ENCODE measurements at regions not wholly inside any gene's neighbourhood (a gene's known extent, or its start where the extent isn't known, plus 50 kb on each side); places are given as distances from the start of the nearest gene placed in this dataset.

GRCh38 chr22:46064966-46065666 lies 85.2 kb upstream of the PPARA start:
- no peak for DNase-seq

- DNase-seq = no peak
These were observed 84.5 kb upstream of the PPARA start for GRCh38 chr22:46065691-46066454.

GRCh38 chr22:46066691-46067090 lies 83.6 kb upstream of the PPARA start:
- DNase-seq = no peak

GRCh38 chr22:46067159-46068111 lies 82.9 kb upstream of the PPARA start:
- DNase-seq = no peak

GRCh38 chr22:46068181-46068592 lies 82.1 kb upstream of the PPARA start:
- DNase-seq = no peak

- no peak for DNase-seq
These were observed 81.5 kb upstream of the PPARA start for GRCh38 chr22:46068593-46069491.

GRCh38 chr22:46069521-46070214 lies 80.7 kb upstream of the PPARA start:
- DNase-seq = peak in 52 of 56 donors; percentile 49 to 94 (median 84)

GRCh38 chr22:46070215-46070802 lies 80.0 kb upstream of the PPARA start:
- no peak for DNase-seq

GRCh38 chr22:46070803-46071450 lies 79.4 kb upstream of the PPARA start:
- peak in 24 of 56 donors; percentile 59 to 96 (median 90) for DNase-seq

- DNase-seq = peak in 53 of 56 donors; percentile 55 to 96 (median 87)
These were observed 78.7 kb upstream of the PPARA start for GRCh38 chr22:46071451-46072109.

- no peak for DNase-seq
These were observed 78.0 kb upstream of the PPARA start for GRCh38 chr22:46072110-46072881.

GRCh38 chr22:46072981-46073682 lies 77.2 kb upstream of the PPARA start:
- no peak for DNase-seq

GRCh38 chr22:46073683-46074504 lies 76.4 kb upstream of the PPARA start:
- DNase-seq = peak in 16 of 56 donors; percentile 36 to 81 (median 58)

- no peak for DNase-seq
These were observed 75.4 kb upstream of the PPARA start for GRCh38 chr22:46074771-46075551.
